ENCODE measurements at regions not wholly inside any gene's neighbourhood (a gene's known extent, or its start where the extent isn't known, plus 50 kb on each side); places are given as distances from the start of the nearest gene placed in this dataset.
"Not testable (repeated sequence)": the region's sequence is repeated elsewhere in the genome, so short reads cannot be mapped to it uniquely, and the experiment has no call there.

GRCh38 chr22:25462474-25463346 lies 101.8 kb upstream of the GRK3 start:
- intact Hi-C loops (cut with micrococcal nuclease) = loop anchor here (1.0 to 5.0 kb wide), 5 partner anchors 105 to 316 kb away; no protein-coding TSS in a partner anchor
- ChIA-PET CTCF (interaction anchor here (0.6 to 3.9 kb wide), 23 partner anchors 11 to 901 kb away, joined by 3 to 51 read pairs (median 4); no protein-coding TSS in a partner anchor), POLR2A (interaction anchor here (0.6 to 1.0 kb wide), 3 partner anchors 21 to 537 kb away, joined by 3 to 6 read pairs (median 4); no protein-coding TSS in a partner anchor)
- H3K36me3 Mint-ChIP-seq (ENCODE audit: insufficient read depth, unreplicated experiment) = peaks cover 38% of the 10 kb centered on the region
- H3K4me1 Mint-ChIP-seq (ENCODE audit: insufficient read depth, unreplicated experiment); H3K4me3 Mint-ChIP-seq (ENCODE audit: unreplicated experiment); H3K27ac Mint-ChIP-seq (ENCODE audit: low read depth, unreplicated experiment); H3K27me3 Mint-ChIP-seq (ENCODE audit: insufficient read depth, unreplicated experiment); H3K9me3 Mint-ChIP-seq (ENCODE audit: unreplicated experiment); BruUV-seq (replicated peaks): not testable (repeated sequence)
- TF ChIP-seq CTCF (IDR thresholded peaks at IDR 0.05; ENCODE audit: unreplicated experiment) = peak; percentile 99
- DNase-seq (ENCODE audit: unreplicated experiment) = peak; percentile 80

GRCh38 chr22:25463347-25463628 lies 101.2 kb upstream of the GRK3 start:
- H3K36me3 Mint-ChIP-seq (ENCODE audit: insufficient read depth, unreplicated experiment) = peaks cover 33% of the 10 kb centered on the region
- H3K27ac Mint-ChIP-seq (ENCODE audit: low read depth, unreplicated experiment); H3K27me3 Mint-ChIP-seq (ENCODE audit: insufficient read depth, unreplicated experiment); DNase-seq (ENCODE audit: unreplicated experiment); H3K4me3 Mint-ChIP-seq (ENCODE audit: unreplicated experiment); BruUV-seq (replicated peaks); H3K4me1 Mint-ChIP-seq (ENCODE audit: insufficient read depth, unreplicated experiment); H3K9me3 Mint-ChIP-seq (ENCODE audit: unreplicated experiment): not testable (repeated sequence)
- ChIA-PET POLR2A (interaction anchor here (1.0 kb wide), 1 partner anchor 46 kb away, joined by 6 read pairs; no protein-coding TSS in a partner anchor), CTCF (interaction anchor here (0.5 to 3.8 kb wide), 10 partner anchors 10 to 309 kb away, joined by 3 to 30 read pairs (median 3); no protein-coding TSS in a partner anchor)
- intact Hi-C loops (cut with micrococcal nuclease) = loop anchor here (5.0 kb wide), 2 partner anchors 104 to 226 kb away; no protein-coding TSS in a partner anchor

- BruUV-seq (replicated peaks); H3K27ac Mint-ChIP-seq (ENCODE audit: low read depth, unreplicated experiment); POLR2A ChIA-PET; H3K9me3 Mint-ChIP-seq (ENCODE audit: unreplicated experiment); H3K4me3 Mint-ChIP-seq (ENCODE audit: unreplicated experiment); H3K4me1 Mint-ChIP-seq (ENCODE audit: insufficient read depth, unreplicated experiment); H3K27me3 Mint-ChIP-seq (ENCODE audit: insufficient read depth, unreplicated experiment); DNase-seq (ENCODE audit: unreplicated experiment): not testable (repeated sequence)
- CTCF ChIA-PET = interaction anchor here (0.7 to 1.2 kb wide), 2 partner anchors 100 to 308 kb away, joined by 3 read pairs; partner anchors contain the start of gene GRK3
- H3K36me3 Mint-ChIP-seq (ENCODE audit: insufficient read depth, unreplicated experiment) = peaks cover 33% of the 10 kb centered on the region
- intact Hi-C loops (cut with micrococcal nuclease) = loop anchor here (5.0 kb wide), 2 partner anchors 103 to 227 kb away; no protein-coding TSS in a partner anchor
Measured at GRCh38 chr22:25464326-25464725, 100.1 kb upstream of the GRK3 start.

GRCh38 chr22:25465949-25466348 lies 98.5 kb upstream of the GRK3 start:
- Mint-ChIP-seq H3K27me3 (ENCODE audit: insufficient read depth, unreplicated experiment) (no peaks in the 10 kb centered on the region), H3K9me3 (ENCODE audit: unreplicated experiment) (no peaks in the 10 kb centered on the region), H3K4me3 (ENCODE audit: unreplicated experiment) (no peak overlapping the region), H3K36me3 (ENCODE audit: insufficient read depth, unreplicated experiment) (peaks cover 20% of the 10 kb centered on the region), H3K27ac (ENCODE audit: low read depth, unreplicated experiment) (peak overlapping the region; percentile 31), H3K4me1 (ENCODE audit: insufficient read depth, unreplicated experiment) (no peaks in the 10 kb centered on the region)
- TF ChIP-seq CTCF (IDR thresholded peaks at IDR 0.05; ENCODE audit: unreplicated experiment) = no peak
- intact Hi-C loops (cut with micrococcal nuclease) = no loop called here
- BruUV-seq (replicated peaks) = no TSS peak
- CTCF ChIA-PET = interaction anchor here (0.7 kb wide), 1 partner anchor 308 kb away, joined by 4 read pairs; no protein-coding TSS in a partner anchor
- no peak for DNase-seq (ENCODE audit: unreplicated experiment)
- POLR2A ChIA-PET = no interaction called here

GRCh38 chr22:25472382-25472781 lies 92.1 kb upstream of the GRK3 start:
- ChIA-PET CTCF (interaction anchor here (0.6 to 2.5 kb wide), 3 partner anchors 10 to 25 kb away, joined by 3 to 9 read pairs (median 3); no protein-coding TSS in a partner anchor), POLR2A (no interaction called here)
- Mint-ChIP-seq H3K4me3 (ENCODE audit: unreplicated experiment) (no peak overlapping the region), H3K27ac (ENCODE audit: low read depth, unreplicated experiment) (no peak overlapping the region), H3K36me3 (ENCODE audit: insufficient read depth, unreplicated experiment) (no peaks in the 10 kb centered on the region), H3K4me1 (ENCODE audit: insufficient read depth, unreplicated experiment) (no peaks in the 10 kb centered on the region), H3K27me3 (ENCODE audit: insufficient read depth, unreplicated experiment) (no peaks in the 10 kb centered on the region), H3K9me3 (ENCODE audit: unreplicated experiment) (no peaks in the 10 kb centered on the region)
- TF ChIP-seq CTCF (IDR thresholded peaks at IDR 0.05; ENCODE audit: unreplicated experiment) = no peak
- BruUV-seq (replicated peaks) = no TSS peak
- DNase-seq (ENCODE audit: unreplicated experiment) = no peak
- intact Hi-C loops (cut with micrococcal nuclease) = no loop called here

All from MCF 10A (cell line).